ENCODE measurements at regions not wholly inside any gene's neighbourhood (a gene's known extent, or its start where the extent isn't known, plus 50 kb on each side); places are given as distances from the start of the nearest gene placed in this dataset.

DNA sequence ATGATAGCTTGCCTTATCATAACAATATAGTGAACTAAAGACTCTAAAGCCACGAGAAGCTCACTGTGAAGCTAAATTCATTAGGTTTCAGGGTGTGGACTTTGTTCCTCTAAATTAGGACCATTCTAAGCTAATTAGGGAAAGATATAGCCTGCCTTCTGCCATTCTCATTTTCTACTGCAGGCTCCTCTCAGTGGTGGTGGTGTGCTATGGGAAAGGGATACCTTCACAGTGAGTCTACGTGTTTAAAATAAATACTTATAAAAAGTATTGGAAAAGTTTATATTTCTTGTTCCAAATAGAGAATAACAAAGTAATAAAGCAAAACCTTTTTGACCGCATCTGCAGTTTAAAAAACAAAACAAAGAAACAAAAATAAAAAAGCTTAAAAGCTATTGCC lies 327.7 kb downstream of the PAPSS1 start:
- Mint-ChIP-seq H3K9me3 (peaks cover 2 to 8% (median 3%) of the 10 kb centered on the region in 7 donors), H3K27me3 (ENCODE audit: low read depth in 3 of 3) (no peaks in the 10 kb centered on the region), H3K27ac (no peak overlapping the region), H3K36me3 (no peaks in the 10 kb centered on the region), H3K4me1 (no peaks in the 10 kb centered on the region), H3K4me3 (no peak overlapping the region)
- H3K4me2 ChIP-seq (replicated peaks; ENCODE audit: extremely low read depth, low read length, poor library complexity, severe bottlenecking): no peak overlapping the region
- no peaks in the 10 kb centered on the region for H3K36me3 ChIP-seq (replicated peaks in 1 of 2; ENCODE audit: control insufficient read depth in 1 of 2, insufficient read depth in 2 of 2, low read length in 2 of 2)
- no peaks in the 10 kb centered on the region for H4K20me1 ChIP-seq (ENCODE audit: insufficient read depth, low read length)
- H3K79me2 ChIP-seq (ENCODE audit: insufficient read depth, low read length): no peaks in the 10 kb centered on the region
- TF ChIP-seq, protein P1, sequence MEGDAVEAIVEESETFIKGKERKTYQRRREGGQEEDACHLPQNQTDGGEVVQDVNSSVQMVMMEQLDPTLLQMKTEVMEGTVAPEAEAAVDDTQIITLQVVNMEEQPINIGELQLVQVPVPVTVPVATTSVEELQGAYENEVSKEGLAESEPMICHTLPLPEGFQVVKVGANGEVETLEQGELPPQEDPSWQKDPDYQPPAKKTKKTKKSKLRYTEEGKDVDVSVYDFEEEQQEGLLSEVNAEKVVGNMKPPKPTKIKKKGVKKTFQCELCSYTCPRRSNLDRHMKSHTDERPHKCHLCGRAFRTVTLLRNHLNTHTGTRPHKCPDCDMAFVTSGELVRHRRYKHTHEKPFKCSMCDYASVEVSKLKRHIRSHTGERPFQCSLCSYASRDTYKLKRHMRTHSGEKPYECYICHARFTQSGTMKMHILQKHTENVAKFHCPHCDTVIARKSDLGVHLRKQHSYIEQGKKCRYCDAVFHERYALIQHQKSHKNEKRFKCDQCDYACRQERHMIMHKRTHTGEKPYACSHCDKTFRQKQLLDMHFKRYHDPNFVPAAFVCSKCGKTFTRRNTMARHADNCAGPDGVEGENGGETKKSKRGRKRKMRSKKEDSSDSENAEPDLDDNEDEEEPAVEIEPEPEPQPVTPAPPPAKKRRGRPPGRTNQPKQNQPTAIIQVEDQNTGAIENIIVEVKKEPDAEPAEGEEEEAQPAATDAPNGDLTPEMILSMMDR (IDR thresholded peaks at IDR 0.05): no peak
- H2AFZ ChIP-seq (ENCODE audit: insufficient read depth, low read depth, low read length, poor library complexity, severe bottlenecking): no peak overlapping the region
- no peaks in the 10 kb centered on the region for H3K27me3 ChIP-seq (ENCODE audit: control insufficient read depth in 2 of 2, insufficient read depth in 2 of 2, low read length in 2 of 2)
- intact Hi-C loops (cut with micrococcal nuclease): no loop called here
- no peak overlapping the region for H3K27ac ChIP-seq (ENCODE audit: low read depth in 1 of 2, low read length in 2 of 2)
- no peak overlapping the region for H3K4me3 ChIP-seq (replicated peaks in 1 of 3; ENCODE audit: low read depth in 2 of 3, low read length in 3 of 3)
- H3K9me3 ChIP-seq (replicated peaks in 1 of 2; ENCODE audit: control insufficient read depth in 1 of 2, insufficient read depth in 1 of 2, low read length in 2 of 2): peaks cover 0 to 4% of the 10 kb centered on the region in 2 donors
- no peak for DNase-seq
- no peaks in the 10 kb centered on the region for H3K4me1 ChIP-seq (ENCODE audit: control insufficient read depth in 1 of 2, insufficient read depth in 2 of 2, low read length in 2 of 2)
- whole genome bisulfite sequencing (ENCODE audit: insufficient coverage): no CpG with 5 or more reads among the region's 3 CpGs
- no peak overlapping the region for H3K9ac ChIP-seq (ENCODE audit: insufficient read depth, low read length, poor library complexity, severe bottlenecking)

DNA sequence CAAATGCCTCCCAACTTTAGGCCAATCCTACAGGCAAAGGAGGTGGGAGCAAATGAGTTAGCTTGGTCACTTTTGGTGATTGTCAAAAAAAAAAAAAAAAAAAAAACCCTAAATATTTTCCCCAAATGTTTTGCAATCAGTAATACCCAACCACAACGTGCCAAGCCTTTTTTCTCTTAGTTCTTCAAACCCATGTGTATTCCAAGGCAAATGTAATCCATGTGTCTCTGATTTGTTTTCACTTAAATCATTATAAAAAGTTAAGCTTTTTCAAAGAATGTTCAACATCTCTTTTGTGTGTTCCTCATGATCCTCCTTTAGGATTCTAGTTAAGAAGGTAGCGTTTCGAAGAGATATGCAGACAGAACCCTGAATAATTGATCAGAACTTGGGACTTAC lies 328.4 kb downstream of the PAPSS1 start:
- Histone ChIP-seq H3K36me3 (replicated peaks in 1 of 2; ENCODE audit: control insufficient read depth in 1 of 2, insufficient read depth in 2 of 2, low read length in 2 of 2) (no peaks in the 10 kb centered on the region), H4K20me1 (ENCODE audit: insufficient read depth, low read length) (no peaks in the 10 kb centered on the region), H3K4me1 (ENCODE audit: control insufficient read depth in 1 of 2, insufficient read depth in 2 of 2, low read length in 2 of 2) (no peaks in the 10 kb centered on the region), H3K4me2 (replicated peaks; ENCODE audit: extremely low read depth, low read length, poor library complexity, severe bottlenecking) (no peak overlapping the region), H3K79me2 (ENCODE audit: insufficient read depth, low read length) (no peaks in the 10 kb centered on the region), H3K27ac (ENCODE audit: low read depth in 1 of 2, low read length in 2 of 2) (no peak overlapping the region), H3K9me3 (replicated peaks in 1 of 2; ENCODE audit: control insufficient read depth in 1 of 2, insufficient read depth in 1 of 2, low read length in 2 of 2) (peaks cover 0 to 5% of the 10 kb centered on the region in 2 donors), H3K27me3 (ENCODE audit: control insufficient read depth in 2 of 2, insufficient read depth in 2 of 2, low read length in 2 of 2) (no peaks in the 10 kb centered on the region), H2AFZ (ENCODE audit: insufficient read depth, low read depth, low read length, poor library complexity, severe bottlenecking) (no peak overlapping the region), H3K4me3 (replicated peaks in 1 of 3; ENCODE audit: low read depth in 2 of 3, low read length in 3 of 3) (no peak overlapping the region), H3K9ac (ENCODE audit: insufficient read depth, low read length, poor library complexity, severe bottlenecking) (no peak overlapping the region)
- DNase-seq: no peak
- intact Hi-C loops (cut with micrococcal nuclease): no loop called here
- no peak overlapping the region for H3K27ac Mint-ChIP-seq
- no peaks in the 10 kb centered on the region for H3K36me3 Mint-ChIP-seq
- WGBS (ENCODE audit: insufficient coverage): 93% methylated on average over 2 of the region's 3 CpGs
- no peak overlapping the region for H3K4me3 Mint-ChIP-seq
- H3K27me3 Mint-ChIP-seq (ENCODE audit: low read depth in 3 of 3): no peaks in the 10 kb centered on the region
- peaks cover 2 to 8% (median 3%) of the 10 kb centered on the region in 7 donors for H3K9me3 Mint-ChIP-seq
- H3K4me1 Mint-ChIP-seq: no peaks in the 10 kb centered on the region
- TF ChIP-seq, protein P1 (IDR thresholded peaks at IDR 0.05): no peak
